ENCODE measurements at regions not wholly inside any gene's neighbourhood (a gene's known extent, or its start where the extent isn't known, plus 50 kb on each side); places are given as distances from the start of the nearest gene placed in this dataset.

DNA sequence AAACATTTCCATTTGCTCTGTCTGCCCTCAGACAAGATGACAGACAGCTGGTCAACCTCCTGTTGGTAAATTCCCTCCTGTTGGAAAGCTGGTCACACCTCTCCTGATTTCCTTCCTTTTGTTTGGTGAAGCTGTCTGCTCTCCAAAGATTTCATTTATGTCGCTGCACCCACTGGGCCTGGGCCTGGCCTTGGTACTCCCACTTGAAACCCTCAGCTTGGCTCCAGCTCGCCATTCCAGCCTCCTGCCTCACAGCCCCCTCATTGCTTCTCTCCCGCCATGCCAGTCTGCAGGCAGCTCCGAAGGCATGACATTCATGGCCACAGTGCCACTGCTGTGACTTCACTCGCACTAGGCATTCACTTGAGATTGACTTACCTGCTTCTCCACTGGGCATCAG lies 451.8 kb downstream of the VRK1 start:
- TF ChIP-seq, protein P1, sequence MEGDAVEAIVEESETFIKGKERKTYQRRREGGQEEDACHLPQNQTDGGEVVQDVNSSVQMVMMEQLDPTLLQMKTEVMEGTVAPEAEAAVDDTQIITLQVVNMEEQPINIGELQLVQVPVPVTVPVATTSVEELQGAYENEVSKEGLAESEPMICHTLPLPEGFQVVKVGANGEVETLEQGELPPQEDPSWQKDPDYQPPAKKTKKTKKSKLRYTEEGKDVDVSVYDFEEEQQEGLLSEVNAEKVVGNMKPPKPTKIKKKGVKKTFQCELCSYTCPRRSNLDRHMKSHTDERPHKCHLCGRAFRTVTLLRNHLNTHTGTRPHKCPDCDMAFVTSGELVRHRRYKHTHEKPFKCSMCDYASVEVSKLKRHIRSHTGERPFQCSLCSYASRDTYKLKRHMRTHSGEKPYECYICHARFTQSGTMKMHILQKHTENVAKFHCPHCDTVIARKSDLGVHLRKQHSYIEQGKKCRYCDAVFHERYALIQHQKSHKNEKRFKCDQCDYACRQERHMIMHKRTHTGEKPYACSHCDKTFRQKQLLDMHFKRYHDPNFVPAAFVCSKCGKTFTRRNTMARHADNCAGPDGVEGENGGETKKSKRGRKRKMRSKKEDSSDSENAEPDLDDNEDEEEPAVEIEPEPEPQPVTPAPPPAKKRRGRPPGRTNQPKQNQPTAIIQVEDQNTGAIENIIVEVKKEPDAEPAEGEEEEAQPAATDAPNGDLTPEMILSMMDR (IDR thresholded peaks at IDR 0.05; ENCODE audit: low read depth, low read length): no peak
- TF ChIP-seq MYC (IDR thresholded peaks at IDR 0.05; ENCODE audit: low read depth, low read length) (no peak), POLR2A (IDR thresholded peaks at IDR 0.05; ENCODE audit: extremely low read depth, insufficient read length) (no peak)
- TF ChIP-seq, protein P2, sequence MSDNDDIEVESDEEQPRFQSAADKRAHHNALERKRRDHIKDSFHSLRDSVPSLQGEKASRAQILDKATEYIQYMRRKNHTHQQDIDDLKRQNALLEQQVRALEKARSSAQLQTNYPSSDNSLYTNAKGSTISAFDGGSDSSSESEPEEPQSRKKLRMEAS (IDR thresholded peaks at IDR 0.05; ENCODE audit: low read depth, low read length): no peak
- no peak overlapping the region for H3K4me3 ChIP-seq (ENCODE audit: low read depth, low read length)
- DNase-seq (ENCODE audit: low read depth): no peak

DNA sequence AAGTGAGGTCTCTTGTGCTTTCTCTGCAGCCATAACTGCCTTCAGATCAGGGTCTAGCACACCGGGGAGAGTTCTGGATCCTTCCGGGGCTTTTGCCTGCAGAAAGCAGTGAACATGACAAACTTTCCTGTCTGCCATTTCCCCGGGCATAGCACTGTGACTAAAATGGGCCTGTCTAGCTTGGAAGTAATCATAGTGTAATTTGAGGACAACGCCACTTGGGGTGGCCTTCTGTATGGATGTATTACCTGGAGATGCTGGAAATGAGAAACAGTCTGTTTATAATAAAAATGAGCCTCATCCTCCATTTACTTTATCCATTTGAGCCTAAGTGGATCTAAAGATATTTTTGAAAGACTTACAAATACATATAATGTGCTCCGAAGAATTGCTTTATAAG lies 453.7 kb downstream of the VRK1 start:
- TF ChIP-seq, protein P1 (IDR thresholded peaks at IDR 0.05; ENCODE audit: low read depth, low read length): no peak
- TF ChIP-seq, protein P2 (IDR thresholded peaks at IDR 0.05; ENCODE audit: low read depth, low read length): no peak
- TF ChIP-seq MYC (IDR thresholded peaks at IDR 0.05; ENCODE audit: low read depth, low read length) (no peak), POLR2A (IDR thresholded peaks at IDR 0.05; ENCODE audit: extremely low read depth, insufficient read length) (no peak)
- DNase-seq (ENCODE audit: low read depth): no peak
- H3K4me3 ChIP-seq (ENCODE audit: low read depth, low read length): no peak overlapping the region

DNA sequence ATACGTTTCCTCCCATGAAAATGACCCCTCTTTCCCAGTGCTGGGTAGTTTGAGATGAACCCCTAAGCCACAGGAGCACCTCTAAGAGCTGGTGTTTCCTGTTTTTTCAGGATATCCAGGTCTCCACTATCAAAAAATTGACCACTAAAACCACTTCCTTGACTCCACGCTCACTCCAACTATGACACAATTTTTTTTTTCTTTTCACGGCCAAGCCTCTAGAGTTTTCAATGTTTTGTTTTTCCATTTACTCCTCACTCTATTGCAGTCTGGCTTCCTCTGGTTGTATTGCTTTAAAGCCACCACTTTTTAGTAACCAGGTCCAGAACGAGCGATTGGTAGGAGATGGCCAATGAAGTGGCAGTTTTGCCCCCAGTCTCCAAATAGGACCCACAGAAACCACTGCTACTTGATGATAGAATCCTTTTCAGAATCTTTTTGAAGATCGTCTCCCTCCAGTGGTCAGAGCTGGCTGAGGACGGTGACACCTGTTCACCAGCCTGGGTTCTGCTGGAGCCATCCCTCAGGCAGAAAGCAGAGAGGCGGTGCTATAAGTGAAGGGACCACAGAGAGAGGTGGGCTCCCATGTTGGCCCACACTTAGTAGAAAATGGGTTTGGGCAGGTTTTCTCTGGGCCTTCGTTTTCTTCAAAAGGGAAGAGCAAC lies 454.4 kb downstream of the VRK1 start:
- TF ChIP-seq, protein P1 (IDR thresholded peaks at IDR 0.05; ENCODE audit: low read depth, low read length): no peak
- no peak for TF ChIP-seq POLR2A (IDR thresholded peaks at IDR 0.05; ENCODE audit: extremely low read depth, insufficient read length)
- H3K4me3 ChIP-seq (ENCODE audit: low read depth, low read length): no peak overlapping the region
- DNase-seq (ENCODE audit: low read depth): peak; percentile 31

DNA sequence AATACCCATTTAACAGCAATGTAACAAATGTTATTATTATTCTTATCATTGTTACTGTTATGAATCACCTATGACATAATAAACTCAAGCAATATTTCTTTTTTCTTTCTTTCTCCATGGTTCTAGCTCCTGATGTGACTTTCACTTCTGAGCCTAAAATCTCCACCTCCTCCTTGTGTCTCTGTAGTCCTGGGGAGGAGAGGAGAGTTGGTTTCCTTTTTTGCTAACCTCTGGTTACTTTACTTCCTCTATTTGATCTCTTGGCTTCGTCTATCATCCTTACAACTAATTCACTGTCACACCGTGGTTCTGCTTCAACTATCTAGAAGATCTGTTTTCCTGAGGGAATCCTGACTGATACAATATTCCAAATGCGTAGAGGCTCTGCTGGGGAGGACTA lies 456.6 kb downstream of the VRK1 start:
- peak; percentile 44 for DNase-seq (ENCODE audit: low read depth)
- TF ChIP-seq, protein P2 (IDR thresholded peaks at IDR 0.05; ENCODE audit: low read depth, low read length): no peak
- no peak for TF ChIP-seq POLR2A (IDR thresholded peaks at IDR 0.05; ENCODE audit: extremely low read depth, insufficient read length)
- TF ChIP-seq, protein P1 (IDR thresholded peaks at IDR 0.05; ENCODE audit: low read depth, low read length): no peak
- H3K4me3 ChIP-seq (ENCODE audit: low read depth, low read length): no peak overlapping the region

DNA sequence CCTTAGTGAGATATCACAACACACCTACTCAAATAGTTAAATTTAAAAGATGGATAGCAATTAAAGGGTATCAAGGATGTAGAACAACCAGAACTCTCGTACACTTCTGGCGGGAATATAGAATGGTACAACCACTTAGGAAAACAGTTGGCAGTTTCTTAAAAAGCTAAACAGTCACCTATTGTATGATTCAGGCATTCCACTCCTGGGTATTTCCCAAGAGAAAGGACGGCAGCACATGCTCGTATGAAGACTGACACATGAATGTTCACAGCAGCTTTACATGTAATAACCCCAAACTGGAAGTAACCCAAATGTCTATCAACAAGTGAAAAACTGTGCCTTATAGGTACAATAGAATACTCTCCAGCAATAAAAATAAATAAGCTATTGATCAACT lies 465.2 kb downstream of the VRK1 start:
- DNase-seq (ENCODE audit: low read depth): no peak
- TF ChIP-seq, protein P1 (IDR thresholded peaks at IDR 0.05; ENCODE audit: low read depth, low read length): no peak
- TF ChIP-seq, protein P2 (IDR thresholded peaks at IDR 0.05; ENCODE audit: low read depth, low read length): no peak
- no peak for TF ChIP-seq POLR2A (IDR thresholded peaks at IDR 0.05; ENCODE audit: extremely low read depth, insufficient read length)
- no peak for TF ChIP-seq MYC (IDR thresholded peaks at IDR 0.05; ENCODE audit: low read depth, low read length)

More for the DNA sequence above, 465.2 kb downstream of the VRK1 start:
- H3K4me3 ChIP-seq (ENCODE audit: low read depth, low read length): no peak overlapping the region

Measured in NB4 (cell line).